GM21360 (cell line): ENCODE measurements at regions not wholly inside any gene's neighbourhood (a gene's known extent, or its start where the extent isn't known, plus 50 kb on each side); places are given as distances from the start of the nearest gene placed in this dataset.

Experiments used
- ATAC-seq: cut with Tn5 transposase; IDR thresholded peaks from one replicate; pipeline ENCODE4 v1.9.1; 2021; ENCODE audit warnings: mild to moderate bottlenecking, moderate library complexity; ENCODE audit not compliant: unreplicated experiment

GRCh38 chr2:120863146-120863545, 127.5 kb downstream of the GLI2 start:
- ATAC-seq: no peak

DNA sequence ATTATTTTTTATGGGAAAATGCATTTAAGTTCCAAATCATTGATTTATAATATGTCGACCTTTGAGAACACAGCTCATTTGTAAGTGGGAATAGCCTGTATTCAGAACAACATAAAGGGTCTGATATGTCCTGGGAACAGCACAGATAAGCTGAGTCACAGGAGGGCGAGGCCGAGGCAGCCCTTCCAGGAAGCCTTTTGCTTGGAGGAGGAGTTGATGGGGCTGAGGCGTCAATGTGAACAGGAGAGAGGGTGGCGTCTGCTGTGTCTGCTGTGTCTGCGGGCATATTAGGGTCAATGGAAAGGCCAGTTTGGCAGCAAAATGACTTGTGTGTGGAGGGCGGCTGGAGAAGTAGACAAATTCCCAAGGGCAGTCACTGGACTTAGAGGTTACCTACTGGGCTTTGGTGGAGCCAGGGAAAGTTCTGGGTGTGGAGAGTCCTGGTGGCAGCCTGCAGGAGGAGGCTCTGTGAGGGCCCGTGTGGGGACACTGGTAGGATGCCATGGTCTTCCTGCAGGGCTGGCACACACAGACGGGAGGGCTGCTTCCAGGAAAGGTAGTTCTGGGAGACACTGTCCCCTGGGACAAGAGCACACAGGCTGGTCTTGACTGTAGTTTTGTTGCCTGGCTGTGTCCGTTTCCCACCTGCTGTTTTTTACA, 128.1 kb downstream of the GLI2 start:
- no peak for ATAC-seq

DNA sequence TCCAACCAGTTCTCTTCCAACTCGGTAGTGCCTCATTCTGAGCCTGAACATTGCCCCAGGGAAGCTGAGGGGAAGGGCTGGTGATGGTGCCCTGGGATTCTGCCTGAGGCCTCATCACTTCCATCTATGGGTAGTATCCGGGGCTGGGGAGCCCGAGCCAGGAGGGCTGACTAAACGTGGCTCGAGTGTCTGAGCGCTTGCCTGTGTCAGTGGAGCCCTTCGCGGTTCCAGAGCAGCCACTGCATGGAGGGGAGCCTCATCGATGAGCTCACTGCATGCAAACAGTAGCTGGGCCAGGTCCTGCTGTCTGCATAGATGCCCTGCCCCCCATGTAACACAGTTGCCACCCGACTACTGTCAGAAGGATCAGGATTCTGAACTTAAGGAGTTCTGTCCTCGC, 129.3 kb downstream of the GLI2 start:
- ATAC-seq: no peak

DNA sequence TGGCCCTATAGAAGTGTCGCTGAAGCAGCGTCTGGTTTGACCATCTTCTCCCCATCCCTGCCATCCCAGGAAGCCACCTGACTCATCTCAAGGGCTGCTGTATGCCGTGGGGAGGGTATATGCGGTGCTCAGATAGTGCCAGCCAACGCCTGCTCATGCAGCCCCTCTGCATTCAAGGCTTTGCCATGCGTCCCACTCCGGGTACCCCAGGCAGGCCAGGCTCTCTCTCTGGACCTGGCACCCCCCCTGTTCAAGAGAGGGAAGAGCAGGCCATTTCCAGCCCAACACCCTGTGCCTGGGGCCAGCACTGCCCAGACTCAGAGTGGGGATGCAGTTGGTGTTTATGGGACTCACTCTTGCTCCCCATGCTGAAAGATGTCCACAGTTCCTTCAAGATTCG, 130.0 kb downstream of the GLI2 start:
- no peak for ATAC-seq

GRCh38 chr2:120866071-120866470, 130.4 kb downstream of the GLI2 start:
- no peak for ATAC-seq

- no peak for ATAC-seq
These were observed 130.9 kb downstream of the GLI2 start for GRCh38 chr2:120866483-120867140.

DNA sequence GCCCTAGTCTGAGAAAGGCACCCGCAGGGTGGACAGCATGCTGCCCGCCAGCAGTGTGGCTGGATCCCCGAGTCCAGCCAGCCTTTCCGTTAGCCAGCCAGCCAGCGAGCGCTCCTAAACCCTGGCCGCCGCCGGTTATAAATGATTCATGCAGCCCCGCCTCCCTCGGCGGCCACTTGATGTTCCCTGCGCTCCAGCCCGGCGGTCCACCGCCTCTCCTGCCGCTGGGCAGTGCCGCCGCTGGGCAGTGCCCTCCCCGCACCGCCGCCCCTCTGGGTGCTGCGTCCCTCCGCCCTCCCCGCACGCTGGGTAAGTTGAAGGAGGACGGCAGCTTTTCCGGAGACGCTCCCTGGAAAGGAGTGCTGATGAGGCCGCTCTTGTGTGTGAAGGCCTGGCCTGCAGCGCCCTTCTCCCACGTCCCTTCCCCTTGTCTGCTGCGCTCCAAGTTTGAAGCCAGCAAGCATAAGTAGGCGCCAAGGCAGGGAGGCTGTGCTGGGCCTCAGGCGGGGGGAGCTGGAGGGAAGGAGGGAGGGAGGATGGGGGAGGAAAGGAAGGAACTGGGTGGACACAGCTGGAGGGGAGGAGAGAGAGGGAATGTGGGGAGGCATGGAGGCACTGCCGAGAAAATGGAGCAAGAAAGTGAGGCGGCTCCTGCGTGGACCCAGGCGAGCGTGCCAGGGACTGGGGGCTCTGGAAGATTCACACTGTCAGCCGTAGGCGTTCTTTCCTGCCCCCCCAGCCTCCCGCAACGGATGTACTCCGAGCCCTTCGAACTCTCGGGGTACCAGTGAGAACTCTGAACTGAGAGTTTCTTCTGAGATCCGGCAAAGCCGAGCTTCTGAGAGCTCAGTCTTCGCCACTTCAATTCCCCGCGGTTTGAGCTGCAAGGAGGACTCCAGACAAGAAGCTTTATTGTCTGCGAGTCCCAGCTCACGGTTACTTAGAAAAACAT, 131.9 kb downstream of the GLI2 start:
- ATAC-seq: no peak

- no peak for ATAC-seq
These were observed 132.7 kb downstream of the GLI2 start for GRCh38 chr2:120868366-120868765.

GRCh38 chr2:120869036-120869729, 133.5 kb downstream of the GLI2 start:
- ATAC-seq: no peak

DNA sequence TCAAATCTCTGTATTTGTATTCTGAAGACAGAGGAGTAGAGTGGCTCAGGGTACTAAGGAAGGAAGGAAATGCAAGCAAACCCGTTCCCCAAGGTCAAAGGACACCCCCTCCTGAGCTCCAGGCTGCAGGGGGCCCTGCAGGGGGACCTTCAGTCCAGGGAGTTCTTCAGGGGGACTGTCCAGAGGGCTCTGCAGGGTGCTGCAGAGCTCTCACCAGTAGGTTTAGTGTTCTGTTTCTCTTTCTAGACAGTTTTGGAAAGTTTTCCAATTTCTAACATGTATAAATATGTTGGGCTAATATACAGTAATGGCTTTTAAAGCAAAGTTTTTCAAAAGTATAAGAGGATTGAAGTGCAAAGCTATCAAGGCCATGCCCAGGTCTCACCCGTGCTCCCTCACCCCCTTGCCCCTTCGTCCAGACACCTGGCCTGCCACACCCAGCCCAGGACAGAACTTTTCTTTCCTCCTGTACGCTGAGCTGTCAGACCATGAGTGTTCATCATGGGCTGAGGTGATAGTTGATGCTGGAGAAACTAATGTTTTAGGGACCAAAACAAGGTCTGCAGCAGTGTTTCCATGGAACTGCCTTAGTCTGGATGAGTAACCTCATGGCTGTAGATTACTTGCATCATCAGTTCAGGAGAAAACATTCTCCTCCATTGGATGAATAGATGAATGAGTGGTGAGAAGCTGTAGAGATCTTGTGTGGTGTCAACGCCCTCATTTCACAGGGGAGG, 134.2 kb downstream of the GLI2 start:
- ATAC-seq: no peak

- ATAC-seq: no peak
These were observed 134.8 kb downstream of the GLI2 start for GRCh38 chr2:120870467-120870788.

GRCh38 chr2:120871016-120871635, 135.5 kb downstream of the GLI2 start:
- no peak for ATAC-seq

DNA sequence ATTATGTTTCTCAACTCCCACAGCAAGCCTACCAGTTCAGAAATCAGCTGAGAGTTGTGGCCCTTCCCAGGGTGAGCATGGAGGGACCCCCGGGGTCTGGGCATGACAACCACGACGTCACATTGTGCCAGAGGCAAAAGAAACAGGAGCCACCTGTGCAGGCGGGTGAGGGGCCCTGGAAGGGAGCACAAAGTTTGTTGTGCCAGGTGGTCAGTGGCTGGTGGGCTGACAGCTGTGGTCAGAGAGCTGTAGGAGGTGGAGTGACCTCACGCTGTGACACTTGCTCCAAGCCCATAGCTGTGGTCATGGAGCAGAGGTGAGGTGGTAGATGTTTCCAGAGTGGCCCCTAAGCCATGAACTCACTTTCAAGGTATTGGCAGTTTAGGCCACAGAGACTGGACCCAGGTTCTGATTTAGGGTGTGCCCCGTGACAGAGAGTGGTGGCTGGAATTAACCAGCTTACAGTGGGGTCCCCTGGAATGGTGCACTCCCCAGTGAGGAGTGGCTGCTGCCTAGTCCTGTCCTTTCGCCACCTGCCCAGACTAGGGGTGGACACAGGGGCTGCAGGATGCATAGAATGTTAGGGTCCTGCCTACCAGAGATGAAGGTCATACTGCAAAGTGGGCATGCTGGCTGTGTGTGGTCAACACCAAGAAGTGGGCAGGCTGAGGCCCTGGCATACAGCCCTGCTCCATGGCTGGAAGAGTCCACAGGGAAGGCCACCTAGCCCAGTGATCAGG, 136.4 kb downstream of the GLI2 start:
- ATAC-seq: no peak

DNA sequence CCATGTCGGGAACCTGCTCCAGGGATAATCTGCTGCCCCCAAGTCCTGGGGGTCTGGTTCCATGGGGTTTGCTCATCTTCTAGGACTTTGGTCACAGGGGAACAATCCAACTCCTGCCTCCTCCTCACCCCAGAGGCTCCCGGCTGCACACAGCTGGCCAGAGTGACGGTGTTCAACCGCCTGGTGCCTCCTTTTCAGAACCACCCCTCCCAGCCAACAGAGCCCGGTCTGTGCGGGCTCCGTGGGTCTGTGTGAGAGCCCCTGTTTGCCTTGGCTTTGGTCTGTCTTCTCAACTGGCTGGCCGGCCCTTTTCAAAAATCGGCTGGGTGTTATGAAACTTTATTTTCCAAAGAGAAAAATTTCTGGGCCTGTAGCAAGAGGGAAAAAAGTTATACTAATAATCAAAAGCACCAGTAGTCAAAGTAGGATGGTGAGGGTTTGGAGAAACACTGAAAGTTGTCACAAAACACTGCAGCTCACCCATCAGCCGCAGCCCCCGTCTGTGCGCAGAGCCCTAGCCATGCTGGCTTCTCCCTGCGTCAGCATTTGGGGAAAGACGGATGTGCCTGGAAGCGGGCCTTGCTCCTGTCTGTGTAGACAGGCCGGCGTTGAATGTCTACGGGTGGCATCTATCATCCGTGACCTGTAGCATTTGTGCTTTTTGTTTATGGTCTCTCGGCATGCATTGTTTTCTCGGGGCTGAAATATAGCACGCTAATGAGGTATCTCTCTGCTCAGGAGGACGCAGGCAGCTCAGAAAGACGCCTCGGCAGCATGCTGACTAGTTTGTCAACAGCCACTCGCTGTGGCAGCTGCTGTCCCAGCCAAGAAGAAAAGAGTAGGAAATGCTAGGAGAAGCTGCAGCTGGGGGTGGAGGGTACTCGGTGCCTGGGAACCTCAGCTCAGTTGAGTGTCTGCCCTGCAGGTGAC, 138.6 kb downstream of the GLI2 start:
- no peak for ATAC-seq

DNA sequence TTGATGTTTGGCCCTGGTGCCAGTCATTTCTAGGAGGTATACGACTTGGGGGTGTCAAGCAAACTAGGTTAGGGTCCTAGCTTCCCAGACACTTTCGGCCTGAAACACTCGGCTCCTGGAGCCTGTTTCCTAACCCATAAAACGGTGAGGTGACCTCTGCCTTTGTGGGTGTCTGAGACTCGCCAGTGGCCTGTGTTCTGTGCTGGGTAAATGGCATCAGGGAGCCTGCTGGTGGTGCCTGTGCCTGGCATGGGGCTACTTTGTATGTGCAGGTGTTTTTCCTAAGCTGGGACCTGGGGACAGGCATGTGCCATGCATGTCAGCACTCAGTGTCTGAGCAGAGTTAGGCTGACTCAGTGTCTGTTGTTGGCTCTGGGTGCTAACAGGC, 139.2 kb downstream of the GLI2 start:
- no peak for ATAC-seq

DNA sequence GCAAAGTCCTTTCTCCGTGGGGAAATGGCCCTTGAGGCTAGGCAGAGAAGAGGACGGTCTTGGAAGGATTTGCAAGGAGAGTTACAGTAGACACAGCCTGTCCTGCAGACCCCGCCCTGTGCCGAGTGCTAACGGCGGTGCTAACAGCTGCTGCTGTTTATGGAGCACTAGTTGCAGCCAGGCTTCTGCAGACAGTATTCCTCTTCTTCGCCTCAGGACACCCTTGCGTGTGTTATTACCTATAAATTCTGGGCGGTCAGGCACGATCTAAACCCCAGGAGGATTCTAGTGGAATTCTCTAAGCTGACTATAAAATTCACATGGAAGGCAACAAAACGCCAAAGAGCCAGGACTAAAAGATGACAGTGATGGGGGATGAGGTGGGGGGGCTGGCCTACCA, 139.8 kb downstream of the GLI2 start:
- ATAC-seq: no peak

DNA sequence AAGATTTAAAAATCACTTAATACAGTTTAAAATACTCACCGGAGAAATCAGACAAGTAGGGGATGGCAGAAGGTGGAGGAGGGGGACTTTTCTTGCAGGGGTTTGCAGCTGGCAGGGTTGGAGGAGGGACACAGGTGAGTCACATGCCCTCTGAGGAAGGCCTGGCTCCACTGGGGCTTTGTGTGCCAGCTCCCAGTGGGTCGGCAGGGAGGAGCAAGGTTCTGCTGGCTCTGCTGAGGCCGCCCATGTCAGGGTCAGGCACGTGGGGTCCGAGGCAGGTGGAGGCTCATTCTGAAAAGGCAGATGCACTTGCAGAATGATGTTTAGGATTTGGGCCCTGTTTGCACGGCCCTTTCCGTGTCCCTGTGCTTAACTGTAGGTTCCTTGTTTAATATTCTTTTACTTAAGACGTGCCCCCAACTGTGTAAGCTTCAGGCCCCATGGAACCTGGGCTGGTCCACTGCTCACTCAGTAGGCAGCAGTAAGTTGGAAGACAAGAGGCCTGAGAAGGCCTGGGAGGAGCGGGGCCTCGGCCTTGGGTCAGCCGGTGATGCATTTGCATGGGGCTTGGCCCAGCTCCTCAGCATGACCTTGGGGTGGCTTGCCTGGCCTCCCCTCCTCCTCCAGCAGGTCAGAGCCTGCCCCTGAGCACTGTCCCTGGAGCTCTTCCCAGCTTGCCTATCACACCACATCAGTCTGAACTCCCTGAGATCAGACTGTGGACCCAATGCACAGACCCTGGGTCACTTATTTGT, 141.0 kb downstream of the GLI2 start:
- no peak for ATAC-seq

GRCh38 chr2:120877409-120877808, 141.7 kb downstream of the GLI2 start:
- ATAC-seq: no peak
